Mesenchymal stem cell (in vitro differentiated cells and primary cell): ENCODE measurements at regions not wholly inside any gene's neighbourhood (a gene's known extent, or its start where the extent isn't known, plus 50 kb on each side); places are given as distances from the start of the nearest gene placed in this dataset.

Experiments
- DNase-seq: peaks from one replicate; pipeline ENCODE4 v3.0.0-alpha.2; 2013
- H2AFZ ChIP-seq: one replicate; pipeline ENCODE4 v1.6.1; 2013; ENCODE audit warnings: low read depth, mild to moderate bottlenecking, control low read depth, inconsistent platforms, low read length, moderate library complexity
- H2AK5ac ChIP-seq: 2 replicates; pipeline ENCODE4 v1.6.1; 2013; ENCODE audit warnings: low read length, moderate library complexity, mild to moderate bottlenecking, inconsistent platforms; ENCODE audit not compliant: severe bottlenecking
- H2BK120ac ChIP-seq: one replicate; pipeline ENCODE4 v1.6.1; 2013; ENCODE audit warnings: low read depth, mild to moderate bottlenecking, inconsistent platforms, low read length, moderate library complexity
- H2BK12ac ChIP-seq, 2 experiments: one replicate each; pipeline ENCODE4 v1.6.1; 2013; ENCODE audit warnings: inconsistent platforms in 2 of 2, low read length in 2 of 2, mild to moderate bottlenecking in 2 of 2, moderate library complexity in 2 of 2, control low read depth in 1 of 2
- H2BK15ac ChIP-seq: one replicate; pipeline ENCODE4 v1.6.1; 2013; ENCODE audit warnings: mild to moderate bottlenecking, low read depth, inconsistent platforms; ENCODE audit not compliant: poor library complexity, severe bottlenecking
- H2BK5ac ChIP-seq: 2 replicates; pipeline ENCODE4 v1.6.1; 2013; ENCODE audit warnings: low read depth, mild to moderate bottlenecking, low read length, control low read depth, inconsistent platforms; ENCODE audit not compliant: poor library complexity, severe bottlenecking
- H3K14ac ChIP-seq, 2 experiments: one replicate each; pipeline ENCODE4 v1.6.1; 2013; ENCODE audit warnings: inconsistent platforms in 2 of 2, low read length in 2 of 2, control low read depth in 1 of 2, mild to moderate bottlenecking in 1 of 2, moderate library complexity in 1 of 2
- H3K18ac ChIP-seq, 2 experiments: one replicate each; pipeline ENCODE4 v1.6.1; 2013; ENCODE audit warnings: inconsistent platforms in 2 of 2, low read length in 2 of 2, control low read depth in 1 of 2, low read depth in 1 of 2, mild to moderate bottlenecking in 1 of 2
- H3K23ac ChIP-seq, 2 experiments: one replicate each; pipeline ENCODE4 v1.6.1; 2013; ENCODE audit warnings: inconsistent platforms in 2 of 2, low read length in 2 of 2, mild to moderate bottlenecking in 2 of 2, moderate library complexity in 2 of 2, control low read depth in 1 of 2
- H3K27ac ChIP-seq: 2 replicates; pipeline ENCODE4 v1.5.1; 2013; ENCODE audit warnings: mild to moderate bottlenecking, moderate library complexity, low read length, control low read depth, inconsistent platforms; ENCODE audit not compliant: poor library complexity, severe bottlenecking
- H3K27me3 ChIP-seq, 2 experiments: 2 replicates each; pipeline versions ENCODE4 v1.6.1 to v1.7.0; 2013; ENCODE audit warnings: low read length in 2 of 2, mild to moderate bottlenecking in 2 of 2, moderate library complexity in 2 of 2, control low read depth in 1 of 2, inconsistent platforms in 1 of 2; ENCODE audit not compliant: control insufficient read depth in 1 of 2, insufficient read depth in 1 of 2
- H3K36me3 ChIP-seq, 2 experiments: 2 replicates each; pipeline versions ENCODE4 v1.6.1 to v1.7.0; 2013; ENCODE audit warnings: low read length in 2 of 2, control low read depth in 1 of 2, inconsistent platforms in 1 of 2, low read depth in 1 of 2, mild to moderate bottlenecking in 1 of 2; ENCODE audit not compliant: insufficient read depth in 2 of 2, control insufficient read depth in 1 of 2
- H3K4ac ChIP-seq, 2 experiments: one replicate each; pipeline ENCODE4 v1.6.1; 2013; ENCODE audit warnings: inconsistent platforms in 2 of 2, low read length in 2 of 2, mild to moderate bottlenecking in 2 of 2, moderate library complexity in 2 of 2, control low read depth in 1 of 2, low read depth in 1 of 2
- H3K4me1 ChIP-seq: 2 replicates; pipeline ENCODE4 v1.6.1; 2013; ENCODE audit warnings: low read depth, low read length, control low read depth; ENCODE audit not compliant: control insufficient read depth, insufficient read depth
- H3K4me2 ChIP-seq: 2 replicates; pipeline ENCODE4 v1.6.1; 2013; ENCODE audit warnings: low read length, mild to moderate bottlenecking, inconsistent platforms; ENCODE audit not compliant: poor library complexity, severe bottlenecking
- H3K4me3 ChIP-seq, 2 experiments: 2 replicates each; pipeline versions ENCODE4 v1.5.1 to v1.7.0; 2013; ENCODE audit warnings: low read length in 2 of 2, mild to moderate bottlenecking in 2 of 2, control low read depth in 1 of 2, low read depth in 1 of 2; ENCODE audit not compliant: insufficient read depth in 1 of 2
- H3K79me1 ChIP-seq: replicated peaks from 2 replicates; pipeline ENCODE4 v1.6.1; 2013; ENCODE audit warnings: mild to moderate bottlenecking, control low read depth, low read length, inconsistent platforms; ENCODE audit not compliant: poor library complexity, severe bottlenecking
- H3K9ac ChIP-seq: 2 replicates; pipeline ENCODE4 v1.7.0; 2013; ENCODE audit warnings: mild to moderate bottlenecking, low read length, moderate library complexity
- H3K9me3 ChIP-seq: 2 replicates; pipeline ENCODE4 v1.7.0; 2013; ENCODE audit warnings: mild to moderate bottlenecking, low read length; ENCODE audit not compliant: control insufficient read depth
- H4K8ac ChIP-seq: one replicate; pipeline ENCODE4 v1.6.1; 2013; ENCODE audit warnings: inconsistent platforms, mild to moderate bottlenecking, low read length, moderate library complexity
- H4K91ac ChIP-seq: one replicate; pipeline ENCODE4 v1.6.1; 2013; ENCODE audit warnings: mild to moderate bottlenecking, low read length, inconsistent platforms
- WGBS: methylation state at CpG from one replicate; pipeline ENCODE4 v1.1.7; 2013; ENCODE audit warnings: mixed read lengths; 5-methylcytosine and 5-hydroxymethylcytosine counted together

DNA sequence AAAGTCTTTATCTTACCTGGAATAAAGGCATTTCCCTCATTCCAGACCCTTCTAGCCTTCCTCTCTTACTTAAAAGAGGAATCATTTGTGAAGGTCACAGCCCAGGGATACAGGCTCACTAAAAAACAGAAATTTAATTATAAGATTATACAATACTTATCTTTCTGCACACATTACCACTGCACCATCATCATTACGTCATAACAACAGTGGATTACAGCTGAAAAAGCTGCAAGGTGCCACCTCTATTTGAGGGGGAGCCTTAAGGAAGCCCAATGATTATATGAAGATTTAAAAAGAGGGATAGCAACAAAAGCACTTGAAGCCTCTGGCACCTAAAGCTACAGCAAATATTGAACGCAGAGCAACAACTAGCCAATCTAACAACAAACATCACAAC, 452.9 kb upstream of the EYS start:
- Histone ChIP-seq H3K4me3 (no peak overlapping the region), H2BK5ac (no peak overlapping the region), H3K23ac (no peak overlapping the region), H3K9ac (no peak overlapping the region), H3K36me3 (no peaks in the 10 kb centered on the region), H3K4me2 (no peak overlapping the region), H3K27me3 (no peaks in the 10 kb centered on the region), H3K9me3 (peaks cover 58% of the 10 kb centered on the region), H4K8ac (no peak overlapping the region), H2BK15ac (no peak overlapping the region), H2BK120ac (no peak overlapping the region), H3K4ac (no peak overlapping the region), H3K14ac (no peak overlapping the region), H3K27ac (no peak overlapping the region), H3K79me1 (no peaks in the 10 kb centered on the region), H4K91ac (no peak overlapping the region), H2AFZ (no peak overlapping the region), H2AK5ac (no peak overlapping the region), H3K18ac (no peak overlapping the region), H2BK12ac (no peak overlapping the region), H3K4me1 (no peaks in the 10 kb centered on the region)
- no peak for DNase-seq
- 57% methylated on average over 1 of the region's 2 CpGs for whole genome bisulfite sequencing

DNA sequence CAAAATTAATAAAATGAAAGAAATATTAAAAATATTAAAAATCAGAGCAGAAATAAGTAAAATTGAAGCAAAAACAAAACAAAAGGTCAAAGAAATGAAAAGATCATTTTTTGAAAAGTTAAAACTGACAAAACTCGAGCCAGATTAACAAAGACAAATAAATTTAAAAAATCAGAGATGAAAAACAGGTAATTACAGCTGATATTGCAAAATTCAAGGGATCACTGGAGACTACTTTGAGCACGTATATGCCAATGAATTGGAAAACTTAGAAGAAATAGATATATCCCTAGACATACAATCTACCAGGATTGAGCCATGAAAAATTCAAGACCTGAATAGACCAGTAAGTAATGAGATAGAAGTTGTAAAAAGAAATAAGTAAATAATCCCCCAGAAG, 446.2 kb upstream of the EYS start:
- no peak for DNase-seq
- Histone ChIP-seq H4K8ac (no peak overlapping the region), H3K23ac (no peak overlapping the region), H3K4me2 (no peak overlapping the region), H3K4me3 (no peak overlapping the region), H3K14ac (no peak overlapping the region), H2BK120ac (no peak overlapping the region), H3K4ac (no peak overlapping the region), H3K4me1 (no peaks in the 10 kb centered on the region), H2BK5ac (no peak overlapping the region), H4K91ac (no peak overlapping the region), H3K79me1 (no peaks in the 10 kb centered on the region), H3K27ac (no peak overlapping the region), H3K18ac (no peak overlapping the region), H2AFZ (no peak overlapping the region), H2BK12ac (no peak overlapping the region), H3K36me3 (no peaks in the 10 kb centered on the region), H2BK15ac (no peak overlapping the region), H3K27me3 (no peaks in the 10 kb centered on the region), H3K9ac (no peak overlapping the region), H2AK5ac (no peak overlapping the region), H3K9me3 (peaks cover 12% of the 10 kb centered on the region)
- no CpG with 5 or more reads among the region's 2 CpGs for WGBS

DNA sequence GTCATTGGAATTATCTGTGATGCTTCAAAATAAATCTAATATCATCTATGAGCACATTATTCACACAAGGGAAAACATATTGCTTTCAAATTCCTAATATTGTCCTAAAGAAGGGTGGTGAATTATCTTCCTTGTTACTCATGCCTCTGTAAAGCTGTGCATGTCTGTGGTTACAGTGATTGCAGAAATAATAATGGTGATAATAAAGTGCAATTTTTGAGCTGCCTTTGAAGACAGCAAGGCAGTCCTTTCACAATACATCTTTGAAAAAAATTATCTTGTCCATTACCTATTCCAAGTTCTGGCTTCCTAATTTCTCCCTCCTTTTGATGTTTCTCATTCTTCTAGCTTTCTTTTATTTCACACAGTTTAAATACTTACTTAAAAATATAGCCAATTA, 442.1 kb upstream of the EYS start:
- DNase-seq, result no peak

DNA sequence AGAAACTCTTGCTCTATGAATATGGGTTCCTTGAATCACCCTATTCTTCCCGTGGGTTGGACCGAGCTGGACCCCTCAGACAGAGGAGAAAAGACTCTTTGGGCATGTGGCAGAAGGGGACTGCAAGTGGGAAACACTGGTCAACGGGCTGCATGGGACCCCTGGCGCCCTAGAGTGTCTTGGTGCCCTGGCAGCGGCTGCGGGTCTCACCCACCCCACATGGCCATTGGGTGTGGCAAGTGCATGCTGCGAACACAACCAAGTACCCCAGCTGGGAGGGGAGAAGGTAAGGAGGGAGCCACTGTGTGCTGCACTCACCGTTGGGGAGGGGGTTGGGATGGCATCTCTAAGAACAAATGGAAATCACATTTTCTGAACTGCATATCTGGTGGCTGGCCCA, 438.8 kb upstream of the EYS start:
- no peak overlapping the region for H2BK12ac ChIP-seq
- H2BK5ac ChIP-seq, result no peak overlapping the region
- no peak overlapping the region for H3K4me2 ChIP-seq
- no peak overlapping the region for H3K23ac ChIP-seq
- no peak overlapping the region for H2BK120ac ChIP-seq
- H3K36me3 ChIP-seq, result no peaks in the 10 kb centered on the region
- H3K27ac ChIP-seq, result no peak overlapping the region
- no peaks in the 10 kb centered on the region for H3K4me1 ChIP-seq
- H3K27me3 ChIP-seq, result no peaks in the 10 kb centered on the region
- H3K18ac ChIP-seq, result no peak overlapping the region
- no peak overlapping the region for H4K8ac ChIP-seq
- H3K14ac ChIP-seq, result peak overlapping the region in 1 of 2 experiments; percentile 55
- no peak overlapping the region for H3K4me3 ChIP-seq
- no peak for DNase-seq
- H2AK5ac ChIP-seq, result no peak overlapping the region
- no peaks in the 10 kb centered on the region for H3K79me1 ChIP-seq
- H3K4ac ChIP-seq, result no peak overlapping the region
- H2AFZ ChIP-seq, result no peak overlapping the region
- no peak overlapping the region for H4K91ac ChIP-seq
- WGBS, result 87% methylated on average over 7 of the region's 8 CpGs
- H3K9me3 ChIP-seq, result peaks cover 5% of the 10 kb centered on the region
- no peak overlapping the region for H3K9ac ChIP-seq
- H2BK15ac ChIP-seq, result no peak overlapping the region

More for the DNA sequence above, 442.1 kb upstream of the EYS start:
- Histone ChIP-seq H2AFZ (no peak overlapping the region), H3K9ac (no peak overlapping the region), H3K4me2 (no peak overlapping the region), H3K23ac (no peak overlapping the region), H3K79me1 (no peaks in the 10 kb centered on the region), H4K8ac (no peak overlapping the region), H3K4me3 (no peak overlapping the region), H3K18ac (no peak overlapping the region), H3K36me3 (no peaks in the 10 kb centered on the region), H2BK12ac (no peak overlapping the region), H2AK5ac (no peak overlapping the region), H3K27ac (no peak overlapping the region), H3K4me1 (no peaks in the 10 kb centered on the region), H3K27me3 (no peaks in the 10 kb centered on the region), H2BK5ac (no peak overlapping the region), H3K14ac (no peak overlapping the region), H4K91ac (no peak overlapping the region), H3K4ac (no peak overlapping the region), H2BK15ac (no peak overlapping the region), H2BK120ac (no peak overlapping the region), H3K9me3 (peaks cover 8% of the 10 kb centered on the region)
